Fibroblast of skin of right biceps (primary cell): ENCODE measurements at regions not wholly inside any gene's neighbourhood (a gene's known extent, or its start where the extent isn't known, plus 50 kb on each side); places are given as distances from the start of the nearest gene placed in this dataset.

Experiments used
- DNase-seq: peaks from one replicate; pipeline ENCODE4 v3.0.0-alpha.2; 2013

DNA sequence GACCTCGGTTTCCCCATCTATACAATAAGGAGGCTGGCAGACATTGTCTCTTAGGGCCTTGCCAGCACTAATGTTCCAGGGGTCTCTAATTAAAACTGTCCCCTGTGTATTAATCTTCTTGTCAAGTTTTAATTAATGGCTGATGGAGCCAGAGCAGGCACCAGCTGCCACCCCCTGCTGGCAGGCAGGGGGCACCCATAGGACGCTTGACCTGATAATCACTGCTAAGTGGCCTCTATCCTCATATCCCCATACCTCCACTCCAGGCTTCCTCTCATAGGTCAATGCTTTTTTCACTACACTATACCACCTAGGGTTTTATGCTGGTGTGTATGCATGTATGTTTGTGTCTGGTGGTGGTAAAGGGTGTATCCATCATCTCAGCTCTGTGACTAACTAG lies 89.4 kb downstream of the EFNB1 start:
- DNase-seq: no peak

- no peak for DNase-seq
Observed at GRCh38 chrX:68917799-68918198, 89.0 kb downstream of the EFNB1 start.

- no peak for DNase-seq
Observed at GRCh38 chrX:68916891-68917290, 88.1 kb downstream of the EFNB1 start.

- no peak for DNase-seq
Observed at GRCh38 chrX:68915778-68916177, 87.0 kb downstream of the EFNB1 start.

DNA sequence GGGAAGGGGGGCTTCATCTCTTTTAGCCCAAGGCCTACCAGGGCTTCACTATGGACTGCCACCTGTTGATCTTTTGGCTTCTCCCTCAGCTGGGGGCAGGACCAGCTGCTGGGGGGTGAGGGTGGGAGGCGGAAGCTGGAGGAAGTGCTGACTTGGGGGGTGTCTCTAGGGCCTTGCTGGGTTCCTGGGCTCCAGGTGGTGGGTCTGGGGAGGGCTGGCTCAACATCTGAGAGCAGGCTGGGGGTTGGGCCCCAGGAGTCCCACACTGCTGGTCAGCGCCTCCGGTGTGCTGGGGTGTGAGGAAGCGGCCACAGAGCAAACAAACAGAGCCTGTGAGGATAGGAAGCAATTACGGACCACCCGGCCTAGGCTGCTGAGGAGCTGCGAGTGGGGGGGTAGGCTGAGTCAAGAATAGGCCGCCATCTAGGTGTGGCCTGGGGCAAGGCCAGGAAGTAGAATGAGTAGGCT lies 85.7 kb downstream of the EFNB1 start:
- DNase-seq: no peak

GRCh38 chrX:68913249-68913547 lies 84.4 kb downstream of the EFNB1 start:
- DNase-seq: no peak

GRCh38 chrX:68912113-68912512 lies 83.3 kb downstream of the EFNB1 start:
- DNase-seq: peak; percentile 42

GRCh38 chrX:68910731-68911428 lies 82.1 kb downstream of the EFNB1 start:
- no peak for DNase-seq

- DNase-seq: no peak
Observed at GRCh38 chrX:68909945-68910344, 81.1 kb downstream of the EFNB1 start.

DNA sequence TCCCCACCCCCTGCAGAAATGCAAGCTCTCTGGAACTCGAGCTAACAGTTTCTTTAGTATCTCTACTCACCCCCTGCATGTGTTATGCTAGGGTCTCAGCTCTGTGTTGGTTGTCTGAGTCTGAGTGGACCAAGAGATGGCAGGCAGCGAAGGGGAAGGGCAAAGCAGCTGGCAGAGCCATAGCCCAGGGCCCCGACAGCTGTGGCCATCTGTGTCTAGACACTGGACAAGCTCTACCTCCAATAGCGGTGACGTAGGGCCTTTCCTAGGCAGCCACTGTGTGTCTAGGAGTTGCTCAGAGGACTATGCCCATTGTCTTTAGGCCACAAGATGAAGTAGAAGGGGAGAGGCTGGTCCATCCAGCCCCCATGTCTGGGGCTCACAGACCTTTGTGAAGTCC lies 79.2 kb downstream of the EFNB1 start:
- DNase-seq: no peak

DNA sequence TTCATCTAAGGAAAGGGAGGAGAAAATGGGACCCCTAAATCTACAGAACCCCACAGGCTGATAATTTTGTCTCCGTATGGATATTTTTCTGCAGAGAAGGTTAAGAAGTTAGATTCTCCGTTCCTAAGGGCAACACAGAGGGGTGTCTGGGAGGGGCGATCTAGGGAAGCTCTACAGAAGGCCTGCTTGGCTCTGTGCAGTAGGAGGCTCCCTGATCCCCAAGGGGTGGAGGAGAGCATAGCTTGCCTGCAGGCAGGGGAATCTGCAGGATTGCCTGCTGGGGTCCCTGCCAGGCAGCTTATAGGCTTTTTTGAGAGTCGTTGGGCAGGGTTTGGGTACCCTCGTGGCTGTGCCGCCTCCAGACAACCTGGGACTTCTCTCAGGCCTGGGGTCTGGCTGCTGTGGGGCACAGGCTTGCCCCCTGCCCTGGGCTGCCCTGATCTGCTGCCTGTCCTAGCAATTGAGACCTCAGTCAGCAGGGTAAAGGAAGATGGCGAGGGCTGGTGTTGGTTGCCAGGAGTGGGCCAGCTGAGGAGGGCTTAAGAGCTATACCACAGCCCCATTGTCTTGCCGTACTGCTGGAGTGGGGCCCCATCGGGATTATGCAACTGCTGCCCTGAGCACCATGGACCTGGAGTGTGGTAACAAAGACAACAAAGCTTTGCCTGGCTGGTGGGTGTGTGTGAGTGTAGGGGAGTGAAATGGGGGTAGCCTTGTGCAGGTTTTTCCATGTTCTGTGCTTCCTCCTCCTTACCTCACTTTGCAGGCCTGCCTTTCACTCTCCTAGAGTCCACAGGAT lies 74.1 kb downstream of the EFNB1 start:
- no peak for DNase-seq

- DNase-seq: no peak
Observed at GRCh38 chrX:68901519-68901918, 72.7 kb downstream of the EFNB1 start.

DNA sequence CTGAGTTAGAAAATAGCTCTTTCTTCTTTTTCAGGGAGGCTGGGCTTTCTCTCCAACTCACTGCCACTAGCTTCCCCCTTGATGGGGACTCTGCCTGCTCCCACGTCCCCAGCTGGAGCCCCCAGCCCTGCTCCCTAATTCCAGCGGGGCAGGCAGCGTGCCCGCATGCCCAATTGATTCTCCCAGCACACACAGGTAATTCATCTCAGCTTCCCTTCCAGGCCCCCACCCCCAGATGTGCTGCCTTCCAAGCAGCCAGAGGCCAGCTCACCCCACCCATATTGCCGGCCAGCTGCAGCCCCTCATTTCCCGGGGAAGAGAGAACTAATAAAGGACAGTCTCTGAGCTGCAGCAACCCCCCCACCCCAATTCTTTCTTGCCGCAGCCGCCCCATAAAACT lies 69.8 kb downstream of the EFNB1 start:
- DNase-seq: no peak

GRCh38 chrX:68897118-68897945 lies 68.5 kb downstream of the EFNB1 start:
- no peak for DNase-seq

GRCh38 chrX:68896581-68896980 lies 67.8 kb downstream of the EFNB1 start:
- no peak for DNase-seq

DNA sequence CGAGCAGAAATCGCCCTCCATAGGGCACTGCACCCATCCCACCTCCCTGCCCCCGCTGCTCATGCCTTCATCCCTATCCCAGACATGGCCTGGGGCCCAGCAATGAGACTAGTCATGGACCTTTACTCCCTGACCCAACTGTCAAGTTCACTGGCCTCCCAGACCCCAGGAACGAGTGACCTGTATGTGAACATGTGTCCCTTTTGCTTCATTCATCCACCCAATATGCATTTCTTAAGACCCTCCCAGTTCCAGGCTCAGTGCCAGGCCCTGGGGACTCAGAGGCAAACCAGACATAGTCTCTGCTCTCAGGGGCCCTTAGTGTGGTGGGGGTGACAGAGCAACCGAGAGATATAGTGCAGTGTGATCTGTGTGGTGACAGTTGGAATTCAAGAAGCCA lies 67.0 kb downstream of the EFNB1 start:
- DNase-seq: no peak

- DNase-seq: peak; percentile 32
Observed at GRCh38 chrX:68895341-68895755, 66.5 kb downstream of the EFNB1 start.

DNA sequence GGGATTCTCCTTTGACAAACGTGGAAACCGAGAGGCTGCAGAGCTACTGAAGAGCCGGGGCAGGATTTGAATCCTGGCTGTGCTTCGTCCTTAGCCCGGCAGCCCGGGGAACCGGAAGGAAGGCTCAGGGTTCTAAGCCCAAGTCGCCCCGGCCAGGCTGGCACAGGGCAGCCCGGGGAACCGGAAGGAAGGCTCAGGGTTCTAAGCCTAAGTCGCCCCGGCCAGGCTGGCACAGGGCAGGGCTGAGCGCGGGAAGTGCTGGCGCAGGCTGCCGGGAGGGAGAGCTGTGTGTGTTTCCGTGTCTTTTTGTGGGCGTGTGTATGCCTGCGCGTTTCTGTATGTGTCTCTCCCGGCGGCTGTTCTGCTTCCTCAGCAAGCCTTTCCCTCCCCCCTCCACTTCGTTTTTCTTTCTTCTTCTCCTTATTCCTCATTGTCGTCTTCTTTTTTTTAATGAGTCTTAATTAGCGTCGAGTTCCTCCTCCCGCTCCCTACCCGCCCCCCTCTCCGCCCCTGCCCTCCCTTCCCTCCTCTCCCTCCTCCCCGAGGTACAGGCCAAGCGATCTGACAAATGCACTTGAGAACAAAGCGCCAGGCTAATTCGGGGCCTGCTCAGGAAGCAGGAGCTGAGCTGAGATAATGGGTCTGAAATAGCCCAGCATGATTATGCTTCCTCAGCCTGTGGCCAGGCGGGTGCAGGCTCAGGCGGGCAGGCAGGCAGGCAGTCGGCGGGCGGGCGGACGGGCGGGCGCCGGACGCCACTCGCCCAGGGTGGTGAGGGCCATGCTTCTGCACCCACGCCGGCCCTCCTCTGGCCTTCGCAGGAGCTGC lies 65.9 kb downstream of the EFNB1 start:
- DNase-seq: peak; percentile 39

DNA sequence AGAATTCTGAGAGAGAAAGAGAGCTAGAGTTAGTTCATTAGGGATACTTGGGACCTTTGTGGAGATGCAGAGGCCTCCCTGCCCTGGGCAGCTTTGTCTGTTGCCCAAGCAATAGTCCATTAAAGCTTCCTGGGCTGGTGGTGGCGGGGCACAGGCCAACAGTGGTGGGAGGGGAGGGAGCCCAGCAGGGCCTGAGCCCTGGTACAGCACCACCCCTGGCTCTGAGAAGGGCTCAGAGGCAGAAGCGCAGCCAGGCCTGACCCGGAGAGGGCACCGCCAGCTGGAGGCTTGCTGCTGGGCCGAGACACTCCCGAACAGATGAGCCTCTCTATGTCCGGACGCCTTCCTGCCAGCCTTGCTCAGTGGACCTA lies 65.3 kb downstream of the EFNB1 start:
- DNase-seq: no peak

DNA sequence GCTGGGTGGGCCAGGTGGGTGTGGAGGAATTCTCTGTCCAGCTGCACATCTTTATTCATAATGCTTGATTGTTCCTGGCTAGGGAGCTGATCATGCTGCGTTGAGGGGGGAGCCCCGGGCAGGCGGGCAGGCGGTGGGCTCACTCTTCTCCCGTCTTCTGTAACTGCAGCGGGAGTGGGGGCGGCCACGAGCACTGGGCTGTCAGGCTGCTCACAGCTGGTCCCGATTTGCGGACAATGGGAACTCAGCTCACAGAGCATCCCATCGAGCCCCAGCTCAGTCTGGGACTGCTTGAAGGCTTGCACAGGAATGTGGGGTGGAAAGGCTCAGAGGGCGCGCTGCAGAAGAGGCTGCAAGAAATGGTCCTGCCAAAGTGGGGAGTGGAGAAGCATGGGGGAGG lies 63.8 kb downstream of the EFNB1 start:
- no peak for DNase-seq

GRCh38 chrX:68892134-68892533 lies 63.3 kb downstream of the EFNB1 start:
- no peak for DNase-seq
